SW 1271 (cell line): ENCODE measurements at regions not wholly inside any gene's neighbourhood (a gene's known extent, or its start where the extent isn't known, plus 50 kb on each side); places are given as distances from the start of the nearest gene placed in this dataset.

ENCODE experiments used
- DNase-seq, 2 experiments: peaks; one replicate each; lab custom pipeline; 2025; lab: John Stamatoyannopoulos, UW

DNA sequence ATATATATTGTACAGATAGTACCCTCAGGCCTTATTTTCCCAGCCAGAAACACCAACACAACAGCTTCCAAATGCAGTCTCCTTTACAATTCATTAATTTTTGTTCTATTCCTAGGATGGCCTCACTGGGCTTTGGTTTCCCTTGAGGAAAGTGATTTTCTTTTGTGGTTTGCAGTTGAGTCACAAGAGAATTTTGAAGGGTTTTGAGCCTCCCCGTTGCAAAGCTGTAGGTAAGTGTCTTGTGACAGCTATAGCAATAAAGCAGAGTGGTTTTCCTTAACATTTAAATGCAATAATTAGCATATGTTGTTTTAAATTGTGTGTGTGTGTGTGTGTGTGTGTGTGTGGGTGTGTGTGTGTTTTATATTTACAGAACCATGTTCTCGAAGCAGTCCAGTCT, 54.1 kb upstream of the WDR17 start:
- DNase-seq = no peak

DNA sequence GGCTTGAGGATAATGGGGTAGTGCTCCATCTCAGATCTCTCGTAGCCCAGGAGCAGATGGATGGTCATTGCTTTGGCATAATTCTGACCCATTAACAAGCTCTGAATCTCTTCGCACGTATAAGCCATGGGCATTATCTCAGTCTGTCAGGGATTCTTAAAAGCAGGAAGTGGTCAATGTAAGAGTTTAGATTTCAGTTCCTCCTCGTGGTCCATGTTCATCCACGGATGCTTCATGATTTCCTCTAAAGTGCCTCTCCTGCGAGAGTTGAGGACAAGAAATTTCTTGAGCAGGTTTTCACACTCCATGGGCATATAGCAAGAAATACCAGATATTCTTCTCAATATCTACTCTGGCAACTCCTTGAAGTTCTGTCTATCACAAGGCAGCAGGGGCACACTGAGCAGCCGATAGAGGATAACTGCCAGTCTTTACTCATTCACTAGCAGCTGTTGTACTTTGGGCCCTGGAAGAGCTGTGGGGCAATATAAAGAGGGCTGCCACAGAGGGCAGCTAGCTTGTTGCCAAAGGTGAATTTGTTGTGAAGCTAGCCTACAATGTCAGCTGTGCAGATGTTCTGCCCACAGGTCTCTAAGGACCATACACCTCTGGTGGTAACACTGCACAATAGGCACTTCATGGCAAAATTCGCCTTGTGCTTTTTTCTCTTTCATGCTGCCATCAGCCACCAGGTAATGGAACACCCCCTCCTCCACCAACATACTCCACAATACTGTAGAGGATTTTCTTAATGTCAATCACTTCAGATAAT, 52.0 kb upstream of the WDR17 start:
- DNase-seq = no peak

DNA sequence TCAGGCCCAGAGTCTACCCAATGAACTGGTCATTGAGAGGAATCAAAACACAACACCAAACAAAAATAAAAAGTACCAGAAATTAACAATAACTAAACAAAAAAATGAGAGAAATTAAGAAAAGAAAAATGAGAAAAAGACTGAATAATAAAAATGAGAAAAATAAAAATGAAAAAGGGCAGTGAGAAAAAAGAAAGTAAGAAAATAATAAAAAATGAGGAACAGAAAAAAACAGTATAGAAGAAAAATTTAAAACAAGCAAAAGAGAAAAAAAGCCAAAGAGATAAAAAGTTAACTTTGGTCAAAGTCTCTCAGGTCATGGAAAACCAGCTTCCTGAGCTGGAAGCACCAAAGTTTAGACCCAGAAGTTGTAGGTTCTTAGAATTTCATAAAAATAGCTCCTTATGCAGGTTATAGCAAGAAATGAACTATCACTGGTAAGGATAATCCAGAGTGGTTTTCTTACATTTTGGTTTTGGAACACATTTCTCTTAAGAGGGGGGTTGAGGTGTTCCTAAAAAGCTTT, 51.0 kb upstream of the WDR17 start:
- no peak for DNase-seq
